Spinal cord (tissue), 9 donors: ENCODE measurements at regions not wholly inside any gene's neighbourhood (a gene's known extent, or its start where the extent isn't known, plus 50 kb on each side); places are given as distances from the start of the nearest gene placed in this dataset.
A peak's percentile ranks its signal among the peaks of the same experiment; 100 is the strongest.

Source experiments
- DNase-seq, 6 donors: peaks; one replicate each; pipeline versions ENCODE4 v3.0.0 to v3.0.0-alpha.2; 2013 to 2015; ENCODE audit warnings: low spot score in 6 of 6, low read depth in 4 of 6
- H3K27ac ChIP-seq: one replicate; pipeline ENCODE4 v1.5.1; 2013; ENCODE audit warnings: low read depth, low read length, control low read depth
- H3K27me3 ChIP-seq: one replicate; pipeline ENCODE4 v1.6.1; 2013; ENCODE audit warnings: low read length; ENCODE audit not compliant: control insufficient read depth, insufficient read depth
- H3K36me3 ChIP-seq: one replicate; pipeline ENCODE4 v1.6.1; 2013; ENCODE audit warnings: low read length; ENCODE audit not compliant: control insufficient read depth, insufficient read depth
- H3K4me1 ChIP-seq: one replicate; pipeline ENCODE4 v1.6.1; 2013; ENCODE audit warnings: low read length; ENCODE audit not compliant: control insufficient read depth, insufficient read depth
- H3K4me3 ChIP-seq: one replicate; pipeline ENCODE4 v1.5.1; 2013; ENCODE audit warnings: low read depth, low read length, control low read depth
- H3K9me3 ChIP-seq: one replicate; pipeline ENCODE4 v1.6.1; 2013; ENCODE audit warnings: low read length; ENCODE audit not compliant: control insufficient read depth, insufficient read depth
- WGBS: methylation state at CpG from one replicate; pipeline ENCODE4 v1.1.5; 2013; ENCODE audit warnings: missing lambda C conversion rate; ENCODE audit not compliant: insufficient coverage; 5-methylcytosine and 5-hydroxymethylcytosine counted together
- donor health status: healthy.

- Histone ChIP-seq H3K27ac (no peak overlapping the region), H3K4me3 (no peak overlapping the region), H3K27me3 (no peaks in the 10 kb centered on the region), H3K9me3 (no peaks in the 10 kb centered on the region), H3K4me1 (no peaks in the 10 kb centered on the region), H3K36me3 (no peaks in the 10 kb centered on the region)
- 80% methylated on average over 1 of the region's 4 CpGs for WGBS
- peak in 2 of 6 donors; percentile 19 to 35 for DNase-seq
These were observed 164.0 kb downstream of the MINAR1 start for GRCh38 chr15:79595995-79596622.

- no peaks in the 10 kb centered on the region for H3K36me3 ChIP-seq
- H3K27ac ChIP-seq = no peak overlapping the region
- 82% methylated on average over 1 of the region's 1 CpG for WGBS
- no peaks in the 10 kb centered on the region for H3K9me3 ChIP-seq
- no peaks in the 10 kb centered on the region for H3K27me3 ChIP-seq
- no peak overlapping the region for H3K4me3 ChIP-seq
- DNase-seq = no peak
- no peaks in the 10 kb centered on the region for H3K4me1 ChIP-seq
These were observed 166.5 kb downstream of the MINAR1 start for GRCh38 chr15:79598639-79599038.

GRCh38 chr15:79601405-79602086, 169.4 kb downstream of the MINAR1 start:
- Histone ChIP-seq H3K36me3 (no peaks in the 10 kb centered on the region), H3K27me3 (no peaks in the 10 kb centered on the region), H3K9me3 (no peaks in the 10 kb centered on the region), H3K4me3 (no peak overlapping the region), H3K27ac (no peak overlapping the region), H3K4me1 (no peaks in the 10 kb centered on the region)
- no peak for DNase-seq
- 100% methylated on average over 2 of the region's 7 CpGs for WGBS

GRCh38 chr15:79602180-79602579, 170.0 kb downstream of the MINAR1 start:
- Histone ChIP-seq H3K4me3 (no peak overlapping the region), H3K36me3 (no peaks in the 10 kb centered on the region), H3K27ac (no peak overlapping the region), H3K27me3 (no peaks in the 10 kb centered on the region), H3K9me3 (no peaks in the 10 kb centered on the region), H3K4me1 (no peaks in the 10 kb centered on the region)
- DNase-seq = no peak
- no CpG with 5 or more reads among the region's 4 CpGs for WGBS

GRCh38 chr15:79602731-79603130, 170.6 kb downstream of the MINAR1 start:
- no peaks in the 10 kb centered on the region for H3K36me3 ChIP-seq
- H3K9me3 ChIP-seq = no peaks in the 10 kb centered on the region
- peak in 1 of 6 donors; percentile 45 for DNase-seq
- no peaks in the 10 kb centered on the region for H3K27me3 ChIP-seq
- no peak overlapping the region for H3K27ac ChIP-seq
- no peak overlapping the region for H3K4me3 ChIP-seq
- no peaks in the 10 kb centered on the region for H3K4me1 ChIP-seq

- no peak for DNase-seq
- no peak overlapping the region for H3K4me3 ChIP-seq
- no peak overlapping the region for H3K27ac ChIP-seq
- no peaks in the 10 kb centered on the region for H3K9me3 ChIP-seq
- no peaks in the 10 kb centered on the region for H3K27me3 ChIP-seq
- H3K4me1 ChIP-seq = no peaks in the 10 kb centered on the region
- no peaks in the 10 kb centered on the region for H3K36me3 ChIP-seq
- 92% methylated on average over 4 of the region's 5 CpGs for WGBS
These were observed 174.8 kb downstream of the MINAR1 start for GRCh38 chr15:79606831-79607355.

GRCh38 chr15:79608066-79608864, 176.1 kb downstream of the MINAR1 start:
- 77% methylated on average over 1 of the region's 3 CpGs for WGBS
- no peaks in the 10 kb centered on the region for H3K36me3 ChIP-seq
- DNase-seq = peak in 2 of 6 donors; percentile 27 to 68
- no peak overlapping the region for H3K4me3 ChIP-seq
- H3K27ac ChIP-seq = no peak overlapping the region
- H3K9me3 ChIP-seq = no peaks in the 10 kb centered on the region
- no peaks in the 10 kb centered on the region for H3K27me3 ChIP-seq
- no peaks in the 10 kb centered on the region for H3K4me1 ChIP-seq

GRCh38 chr15:79609506-79609905, 177.4 kb downstream of the MINAR1 start:
- Histone ChIP-seq H3K9me3 (no peaks in the 10 kb centered on the region), H3K27ac (no peak overlapping the region), H3K4me1 (no peaks in the 10 kb centered on the region), H3K4me3 (no peak overlapping the region), H3K27me3 (no peaks in the 10 kb centered on the region), H3K36me3 (no peaks in the 10 kb centered on the region)
- WGBS = 97% methylated on average over 3 of the region's 4 CpGs
- no peak for DNase-seq

- no CpG with 5 or more reads among the region's 3 CpGs for WGBS
- Histone ChIP-seq H3K4me3 (no peak overlapping the region), H3K27me3 (no peaks in the 10 kb centered on the region), H3K36me3 (no peaks in the 10 kb centered on the region), H3K9me3 (no peaks in the 10 kb centered on the region), H3K27ac (no peak overlapping the region), H3K4me1 (no peaks in the 10 kb centered on the region)
- DNase-seq = no peak
These were observed 177.9 kb downstream of the MINAR1 start for GRCh38 chr15:79610021-79610420.
